ENCODE measurements at regions not wholly inside any gene's neighbourhood (a gene's known extent, or its start where the extent isn't known, plus 50 kb on each side); places are given as distances from the start of the nearest gene placed in this dataset.

- H2BK5ac ChIP-seq (ENCODE audit: low read depth, low read length): no peak overlapping the region
- ChIA-PET CTCF (ENCODE audit: partially characterized antibody) (no interaction called here), POLR2A (ENCODE audit: partially characterized antibody) (no interaction called here)
- no peaks in the 10 kb centered on the region for H3K36me3 ChIP-seq (ENCODE audit: control insufficient read depth in 2 of 4, insufficient read depth in 4 of 4, low read length in 3 of 4)
- no peak for TF ChIP-seq BCL11A (IDR thresholded peaks at IDR 0.05; ENCODE audit: low read depth in 2 of 2, low read length in 2 of 2)
- no peak for TF ChIP-seq NRF1 (IDR thresholded peaks at IDR 0.05; ENCODE audit: low read depth, low read length)
- TF ChIP-seq POLR2AphosphoS5 (IDR thresholded peaks at IDR 0.05; ENCODE audit: low read depth, low read length): no peak
- no peak for TF ChIP-seq MAX (IDR thresholded peaks at IDR 0.05)
- TF ChIP-seq GTF2F1 (IDR thresholded peaks at IDR 0.05; ENCODE audit: borderline replicate concordance, low read depth, low read length): no peak
- TF ChIP-seq SRF (IDR thresholded peaks at IDR 0.05; ENCODE audit: low read depth, low read length): no peak
- TF ChIP-seq ATF2 (IDR thresholded peaks at IDR 0.05; ENCODE audit: low read length): no peak
- no peak for TF ChIP-seq GABPA (IDR thresholded peaks at IDR 0.05; ENCODE audit: borderline replicate concordance, insufficient read depth, low read length)
- no peak for TF ChIP-seq POU5F1 (IDR thresholded peaks at IDR 0.05; ENCODE audit: low read depth, low read length)
- no peak for TF ChIP-seq POLR2A (IDR thresholded peaks at IDR 0.05; ENCODE audit: control extremely low read depth in 1 of 2, low read depth in 2 of 2, low read length in 2 of 2)
- no peak for TF ChIP-seq TCF12 (IDR thresholded peaks at IDR 0.05; ENCODE audit: low read depth, low read length)
- no peak for TF ChIP-seq ATF3 (IDR thresholded peaks at IDR 0.05; ENCODE audit: insufficient read depth, low read depth, low read length)
- H3K9me3 ChIP-seq (ENCODE audit: insufficient read depth in 2 of 2, low read depth in 1 of 2, low read length in 1 of 2): no peaks in the 10 kb centered on the region
- no peak overlapping the region for H2BK20ac ChIP-seq (ENCODE audit: low read length)
- no peak overlapping the region for H3K23ac ChIP-seq (ENCODE audit: insufficient read length)
- H3K4me2 ChIP-seq (ENCODE audit: insufficient read depth in 1 of 2, low read depth in 2 of 2, low read length in 2 of 2): no peak overlapping the region
- H3K14ac ChIP-seq (ENCODE audit: insufficient read length): no peak overlapping the region
- H4K5ac ChIP-seq (ENCODE audit: insufficient read length, low read depth, low read length): no peak overlapping the region
- DNase-seq (ENCODE audit: low read depth in 1 of 2, low spot score in 2 of 2) (no peak), FAIRE-seq (no peak)
- no peak overlapping the region for H3K4me3 ChIP-seq (ENCODE audit: extremely low read depth in 1 of 4, insufficient read depth in 2 of 4, low read depth in 3 of 4, low read length in 4 of 4)
- no peak overlapping the region for H3K27ac ChIP-seq (ENCODE audit: low read depth, low read length)
- H3K4me1 ChIP-seq (replicated peaks in 1 of 4; ENCODE audit: control insufficient read depth in 3 of 4, insufficient read depth in 4 of 4, low read length in 3 of 4): no peaks in the 10 kb centered on the region
- H3K9ac ChIP-seq (replicated peaks in 1 of 4; ENCODE audit: extremely low read depth in 1 of 4, low read depth in 3 of 4, low read length in 3 of 4): no peak overlapping the region
- no peak overlapping the region for H2AK5ac ChIP-seq (ENCODE audit: low read depth, low read length)
- H3K27me3 ChIP-seq (replicated peaks in 1 of 4; ENCODE audit: control insufficient read depth in 3 of 4, extremely low read depth in 1 of 4, insufficient read depth in 3 of 4, low read length in 3 of 4): no peaks in the 10 kb centered on the region
- H3K79me1 ChIP-seq (ENCODE audit: low read depth, low read length): no peaks in the 10 kb centered on the region
- 88% methylated on average over 2 of the region's 2 CpGs; no CpG with 5 or more reads in 1 of the 2 experiments for WGBS, 2 experiments (ENCODE audit: extremely low coverage in 1 of 2, insufficient coverage in 1 of 2, insufficient read length in 1 of 2, insufficient replicate concordance in 2 of 2, low coverage in 1 of 2, low lambda C conversion rate in 2 of 2, missing lambda C conversion rate in 1 of 2)
- no peaks in the 10 kb centered on the region; the same call in 1 of the 2 replicates for H3K23me2 ChIP-seq (ENCODE audit: low read depth, low read length)
- H4K8ac ChIP-seq (ENCODE audit: extremely low read depth, insufficient read depth, low read length): no peak overlapping the region
- no peak overlapping the region for H3K18ac ChIP-seq (ENCODE audit: extremely low read depth, low read length)
- H3K56ac ChIP-seq (replicated peaks; ENCODE audit: insufficient read length, low read depth, low read length): no peak overlapping the region
- no peak overlapping the region for H3K4ac ChIP-seq (replicated peaks; ENCODE audit: insufficient read length, low read depth, low read length)
- no peak overlapping the region for H2AFZ ChIP-seq (ENCODE audit: low read length)
- H2BK120ac ChIP-seq (replicated peaks; ENCODE audit: low read depth, low read length): no peak overlapping the region
- no peak overlapping the region for H4K91ac ChIP-seq (replicated peaks; ENCODE audit: insufficient read length, low read length)
- H3K79me2 ChIP-seq (ENCODE audit: control insufficient read depth in 1 of 2, insufficient read depth in 2 of 2, low read length in 2 of 2): no peaks in the 10 kb centered on the region
- no peak overlapping the region for H2BK15ac ChIP-seq (ENCODE audit: low read length)
- H2BK12ac ChIP-seq (ENCODE audit: low read depth, low read length): no peak overlapping the region
- no peaks in the 10 kb centered on the region for H4K20me1 ChIP-seq (replicated peaks in 1 of 2; ENCODE audit: control insufficient read depth in 1 of 2, insufficient read depth in 2 of 2, low read length in 2 of 2)
These were observed 661.5 kb downstream of the EPM2A start for GRCh38 chr6:145073811-145074210.

Data from H1 (cell line).